HepG2 (cell line): ENCODE measurements at regions not wholly inside any gene's neighbourhood (a gene's known extent, or its start where the extent isn't known, plus 50 kb on each side); places are given as distances from the start of the nearest gene placed in this dataset.

ENCODE experiments used
- ATAC-seq: fragments of 200-7000 bp; cut with Tn5 transposase; 3 replicates; pipeline ENCODE4 v1.9.1; 2020; ENCODE audit warnings: mild to moderate bottlenecking, moderate library complexity
- BruUV-seq: library from RNA; stranded (reverse); fragments of 400-500 nt; replicated peaks from 2 replicates; lab custom pipeline; 2021; lab: Mats Ljungman, UMichigan
- CTCF ChIA-PET: fragments of 300-600 bp; formaldehyde crosslinking; extraction: SDS; loops from one replicate; lab custom pipeline; 2021; ENCODE audit warnings: low total read pairs, inconsistent platforms, low intra/inter-chr PET ratio; lab: Yijun Ruan, JAX
- POLR2A ChIA-PET: fragments of 350-600 bp; sonication (Branson Sonifier 250); formaldehyde crosslinking; loops from one replicate; lab custom pipeline; 2020; ENCODE audit warnings: antibody characterized with exemption, inconsistent platforms; lab: Yijun Ruan, JAX
- DNase-seq: peaks from one replicate; pipeline ENCODE4 v3.0.0-alpha.2; 2015; ENCODE audit warnings: low spot score
- FAIRE-seq: peaks from 3 replicates; lab custom pipeline; 2011; peaks lifted over from hg19 to GRCh38; lab: Jason Lieb, UNC
- H2AFZ ChIP-seq: one replicate; pipeline ENCODE4 v1.6.1; 2011; ENCODE audit warnings: low read length, inconsistent platforms
- H3K27ac ChIP-seq: fragments of 300-600 bp; 3 replicates; pipeline ENCODE4 v1.8.0; 2011; ENCODE audit warnings: mixed run types, mild to moderate bottlenecking, mixed read lengths, low read length, inconsistent platforms; ENCODE audit not compliant: insufficient read depth; ENCODE audit errors: extremely low read length
- H3K27me3 ChIP-seq, 2 experiments: fragments of 200-600 bp in 1 of 2; 2 replicates in 1 of 2; 3 replicates in 1 of 2; pipeline versions ENCODE4 v1.6.0 to v1.8.0; 2011; ENCODE audit warnings: low read length in 2 of 2, mild to moderate bottlenecking in 2 of 2, moderate library complexity in 2 of 2, inconsistent platforms in 1 of 2; ENCODE audit not compliant: insufficient read depth in 2 of 2, control insufficient read depth in 1 of 2
- H3K36me3 ChIP-seq, 2 experiments: fragments of 200-600 bp in 1 of 2; replicated peaks in 1 of 2; 2 replicates in 1 of 2; 3 replicates in 1 of 2; pipeline versions ENCODE4 v1.5.1 to v1.8.0; 2011; ENCODE audit warnings: low read length in 2 of 2, inconsistent platforms in 1 of 2; ENCODE audit not compliant: insufficient read depth in 2 of 2, control insufficient read depth in 1 of 2
- H3K4me1 ChIP-seq: 2 replicates; pipeline ENCODE4 v1.5.1; 2012; ENCODE audit warnings: low read length, inconsistent platforms; ENCODE audit not compliant: insufficient read depth
- H3K4me2 ChIP-seq: 2 replicates; pipeline ENCODE4 v1.6.0; 2011; ENCODE audit warnings: low read depth, low read length, inconsistent platforms
- H3K4me3 ChIP-seq, 3 experiments: fragments of 200-600 bp in 1 of 3; sonication (generic), shearing (Covaris generic) in 1 of 3; replicated peaks in 1 of 3; 2 replicates each; pipeline ENCODE4 v1.5.1; 2011 to 2016; ENCODE audit warnings: low read length in 3 of 3, inconsistent platforms in 2 of 3, low read depth in 2 of 3, mild to moderate bottlenecking in 2 of 3, control low read depth in 1 of 3, mixed read lengths in 1 of 3; ENCODE audit not compliant: insufficient read depth in 1 of 3
- H3K79me2 ChIP-seq: one replicate; pipeline ENCODE4 v1.6.1; 2011; ENCODE audit warnings: low read length, inconsistent platforms; ENCODE audit not compliant: insufficient read depth
- H3K9ac ChIP-seq: 2 replicates; pipeline ENCODE4 v1.6.0; 2011; ENCODE audit warnings: mild to moderate bottlenecking, low read depth, low read length, inconsistent platforms; ENCODE audit not compliant: insufficient read depth
- H3K9me3 ChIP-seq: 2 replicates; pipeline ENCODE4 v1.5.1; 2012; ENCODE audit warnings: mild to moderate bottlenecking, low read length
- H4K20me1 ChIP-seq: 2 replicates; pipeline ENCODE4 v1.6.0; 2011; ENCODE audit warnings: inconsistent platforms, mild to moderate bottlenecking, low read length, moderate library complexity; ENCODE audit not compliant: insufficient read depth
- FOXC1 ChIP-seq: sonication (generic); formaldehyde crosslinking; IDR thresholded peaks from 2 replicates; pipeline ENCODE4 v1.8.0; 2022; ENCODE audit warnings: mild to moderate bottlenecking, missing genetic modification reagents, borderline replicate concordance
- HOXA3 ChIP-seq: sonication (generic); formaldehyde crosslinking; IDR thresholded peaks from 2 replicates; pipeline ENCODE4 v1.5.0; 2020; ENCODE audit warnings: missing genetic modification reagents
- KDM5B ChIP-seq: sonication (generic); formaldehyde crosslinking; IDR thresholded peaks from 2 replicates; pipeline ENCODE4 v1.4.0; 2020; ENCODE audit warnings: missing genetic modification reagents, mild to moderate bottlenecking, borderline replicate concordance
- MXI1 ChIP-seq: IDR thresholded peaks from 3 replicates; pipeline ENCODE4 v1.6.1; 2012; ENCODE audit warnings: low read depth, low read length, inconsistent platforms, borderline replicate concordance
- NCOA2 ChIP-seq: sonication (generic); formaldehyde crosslinking; IDR thresholded peaks from 2 replicates; pipeline ENCODE4 v1.8.0; 2022; ENCODE audit warnings: inconsistent platforms
- NFYC ChIP-seq: IDR thresholded peaks from 2 replicates; pipeline ENCODE4 v1.6.1; 2016; ENCODE audit warnings: missing genetic modification reagents, missing compliant biosample characterization
- SMARCE1 ChIP-seq: fragments of 450-650 bp; IDR thresholded peaks from 2 replicates; pipeline ENCODE4 v1.6.1; 2017; ENCODE audit warnings: borderline replicate concordance
- SSRP1 ChIP-seq: IDR thresholded peaks from 2 replicates; pipeline ENCODE4 v1.6.1; 2016; ENCODE audit warnings: control low read depth
- TEAD3 ChIP-seq: optimal IDR thresholded peaks from 2 replicates; pipeline ENCODE3; 2016; ENCODE audit warnings: borderline replicate concordance
- ZNF124 ChIP-seq: sonication (generic); formaldehyde crosslinking; IDR thresholded peaks from 2 replicates; pipeline ENCODE4 v1.4.0; 2020; ENCODE audit warnings: missing genetic modification reagents
- ZNF17 ChIP-seq: sonication (generic); formaldehyde crosslinking; IDR thresholded peaks from 2 replicates; pipeline ENCODE4 v1.5.0; 2020; ENCODE audit warnings: mild to moderate bottlenecking, missing genetic modification reagents
- ZNF557 ChIP-seq: sonication (generic); formaldehyde crosslinking; IDR thresholded peaks from 2 replicates; pipeline ENCODE4 v1.4.0; 2020; ENCODE audit warnings: missing genetic modification reagents
- ZNF644 ChIP-seq: IDR thresholded peaks from 2 replicates; pipeline ENCODE4 v1.6.1; 2016; ENCODE audit warnings: low read depth
- ZNF766 ChIP-seq: sonication (generic); formaldehyde crosslinking; IDR thresholded peaks from 2 replicates; pipeline ENCODE4 v1.5.0; 2020; ENCODE audit warnings: missing genetic modification reagents, borderline replicate concordance
- ZNF878 ChIP-seq: sonication (generic); formaldehyde crosslinking; IDR thresholded peaks from 2 replicates; pipeline ENCODE4 v1.8.1; 2023; ENCODE audit warnings: mild to moderate bottlenecking, missing genetic modification reagents, moderate library complexity
- WGBS: methylation state at CpG from one replicate; pipeline ENCODE4 v1.1.6; 2017; ENCODE audit warnings: low lambda C conversion rate; 5-methylcytosine and 5-hydroxymethylcytosine counted together
- in situ Hi-C: cut with HindIII; loops from 2 replicates; pipeline ENCODE4 v1.10.0; 2017; ENCODE audit warnings: low pct_unique_long_range_greater_than_20kb; ENCODE audit not compliant: extremely low pct_ligation_motif_present
- intact Hi-C: fragments of 100-400 bp; cut with micrococcal nuclease; formaldehyde crosslinking; loops from one replicate; pipeline ENCODE4 v1.10.0; 2022; ENCODE audit not compliant: unreplicated experiment
- TF ChIP-seq, protein P1 (sequence below): sonication (generic); formaldehyde crosslinking; IDR thresholded peaks from 2 replicates; pipeline ENCODE4 v1.5.1; 2020; ENCODE audit warnings: missing genetic modification reagents, mild to moderate bottlenecking, borderline replicate concordance
- TF ChIP-seq, protein P2 (sequence below): IDR thresholded peaks from 2 replicates; pipeline ENCODE4 v1.6.1; 2018; ENCODE audit warnings: missing genetic modification reagents, mild to moderate bottlenecking, missing compliant biosample characterization
- TF ChIP-seq, protein P3 (sequence below): sonication (generic); formaldehyde crosslinking; IDR thresholded peaks from 2 replicates; pipeline ENCODE4 v1.8.0; 2022; ENCODE audit warnings: mild to moderate bottlenecking, missing genetic modification reagents, moderate library complexity
- TF ChIP-seq, protein P4 (sequence below): sonication (generic); formaldehyde crosslinking; IDR thresholded peaks from 2 replicates; pipeline ENCODE4 v1.5.1; 2020; ENCODE audit warnings: missing genetic modification reagents, mild to moderate bottlenecking, borderline replicate concordance

DNA sequence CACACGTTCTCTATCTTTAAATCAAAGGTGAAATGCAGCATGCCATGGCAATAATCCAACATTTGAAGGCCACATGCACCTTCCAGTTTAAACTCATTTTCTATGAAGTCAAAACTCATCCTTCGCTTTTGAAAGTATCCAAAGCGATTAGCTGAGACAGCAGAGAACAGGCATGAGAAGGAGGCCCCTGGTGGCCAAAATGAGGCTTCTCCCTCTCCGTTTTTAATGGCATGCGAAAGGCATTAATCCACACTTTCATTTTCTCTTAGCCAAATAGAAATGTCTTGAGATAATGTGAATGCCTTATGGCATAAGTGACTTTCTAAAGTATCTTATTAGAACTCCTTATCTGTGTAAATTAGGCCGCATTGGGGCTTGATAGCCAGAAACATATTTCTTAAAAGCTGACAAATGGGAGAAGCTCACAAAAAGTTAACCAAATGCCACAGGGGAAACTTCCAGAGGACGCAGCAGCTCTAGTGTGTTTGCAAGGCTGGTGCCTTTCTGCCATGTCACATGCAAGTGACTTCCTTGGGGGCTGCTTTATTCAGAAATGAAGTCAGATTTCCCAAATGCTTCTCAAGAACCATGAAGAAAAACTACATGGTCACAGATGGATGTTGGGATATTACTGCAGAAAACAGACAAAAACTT, 1189.6 kb downstream of the SORCS1 start:
- H3K27me3 ChIP-seq: no peaks in the 10 kb centered on the region
- no peaks in the 10 kb centered on the region for H3K36me3 ChIP-seq
- no peak overlapping the region for H2AFZ ChIP-seq
- WGBS: 19% methylated on average over 7 of the region's 7 CpGs
- no TSS peak for BruUV-seq
- POLR2A ChIA-PET: no interaction called here
- CTCF ChIA-PET: no interaction called here
- FAIRE-seq: no peak
- peak overlapping the region; percentile 3; the same call in 1 of the 2 replicates for H3K4me2 ChIP-seq
- no peak overlapping the region for H3K9ac ChIP-seq
- H3K27ac ChIP-seq: no peak overlapping the region
- peaks cover 74% of the 10 kb centered on the region for H3K9me3 ChIP-seq
- no peak for DNase-seq
- peak; percentile 49; the same call in 1 of the 3 replicates for ATAC-seq
- TF ChIP-seq SMARCE1: no peak
- no peak for TF ChIP-seq KDM5B (CRISPR knock-in tag)
- no peak for TF ChIP-seq NCOA2 (CRISPR knock-in tag)
- no peak for TF ChIP-seq NFYC (CRISPR knock-in tag)
- TF ChIP-seq SSRP1 (CRISPR knock-in tag): no peak
- no peak for TF ChIP-seq FOXC1
- TF ChIP-seq ZNF766 (CRISPR knock-in tag): no peak
- no peak for TF ChIP-seq MXI1
- no peak for TF ChIP-seq ZNF17
- no peak for TF ChIP-seq ZNF557 (CRISPR knock-in tag)
- TF ChIP-seq, protein P1, sequence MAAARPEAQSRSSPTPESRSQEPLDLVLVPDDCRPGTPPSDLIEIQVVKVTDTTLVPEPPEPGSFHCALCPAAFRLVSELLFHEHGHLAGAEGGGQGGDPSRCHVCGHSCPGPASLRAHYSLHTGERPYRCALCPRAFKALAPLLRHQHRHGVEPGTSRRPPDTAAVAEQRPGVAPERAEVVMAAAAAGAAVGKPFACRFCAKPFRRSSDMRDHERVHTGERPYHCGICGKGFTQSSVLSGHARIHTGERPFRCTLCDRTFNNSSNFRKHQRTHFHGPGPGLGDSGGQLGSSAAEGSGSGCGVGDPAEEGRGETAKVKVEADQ (CRISPR knock-in tag): no peak
- TF ChIP-seq HOXA3 (CRISPR knock-in tag): no peak
- no peak for TF ChIP-seq ZNF124 (CRISPR knock-in tag)
- TF ChIP-seq, protein P2, sequence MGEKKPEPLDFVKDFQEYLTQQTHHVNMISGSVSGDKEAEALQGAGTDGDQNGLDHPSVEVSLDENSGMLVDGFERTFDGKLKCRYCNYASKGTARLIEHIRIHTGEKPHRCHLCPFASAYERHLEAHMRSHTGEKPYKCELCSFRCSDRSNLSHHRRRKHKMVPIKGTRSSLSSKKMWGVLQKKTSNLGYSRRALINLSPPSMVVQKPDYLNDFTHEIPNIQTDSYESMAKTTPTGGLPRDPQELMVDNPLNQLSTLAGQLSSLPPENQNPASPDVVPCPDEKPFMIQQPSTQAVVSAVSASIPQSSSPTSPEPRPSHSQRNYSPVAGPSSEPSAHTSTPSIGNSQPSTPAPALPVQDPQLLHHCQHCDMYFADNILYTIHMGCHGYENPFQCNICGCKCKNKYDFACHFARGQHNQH (CRISPR knock-in tag): no peak
- TF ChIP-seq ZNF878 (CRISPR knock-in tag): no peak
- TF ChIP-seq, protein P3, sequence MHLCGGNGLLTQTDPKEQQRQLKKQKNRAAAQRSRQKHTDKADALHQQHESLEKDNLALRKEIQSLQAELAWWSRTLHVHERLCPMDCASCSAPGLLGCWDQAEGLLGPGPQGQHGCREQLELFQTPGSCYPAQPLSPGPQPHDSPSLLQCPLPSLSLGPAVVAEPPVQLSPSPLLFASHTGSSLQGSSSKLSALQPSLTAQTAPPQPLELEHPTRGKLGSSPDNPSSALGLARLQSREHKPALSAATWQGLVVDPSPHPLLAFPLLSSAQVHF (CRISPR knock-in tag): no peak
- TF ChIP-seq ZNF644 (CRISPR knock-in tag): no peak
- TF ChIP-seq, protein P4, sequence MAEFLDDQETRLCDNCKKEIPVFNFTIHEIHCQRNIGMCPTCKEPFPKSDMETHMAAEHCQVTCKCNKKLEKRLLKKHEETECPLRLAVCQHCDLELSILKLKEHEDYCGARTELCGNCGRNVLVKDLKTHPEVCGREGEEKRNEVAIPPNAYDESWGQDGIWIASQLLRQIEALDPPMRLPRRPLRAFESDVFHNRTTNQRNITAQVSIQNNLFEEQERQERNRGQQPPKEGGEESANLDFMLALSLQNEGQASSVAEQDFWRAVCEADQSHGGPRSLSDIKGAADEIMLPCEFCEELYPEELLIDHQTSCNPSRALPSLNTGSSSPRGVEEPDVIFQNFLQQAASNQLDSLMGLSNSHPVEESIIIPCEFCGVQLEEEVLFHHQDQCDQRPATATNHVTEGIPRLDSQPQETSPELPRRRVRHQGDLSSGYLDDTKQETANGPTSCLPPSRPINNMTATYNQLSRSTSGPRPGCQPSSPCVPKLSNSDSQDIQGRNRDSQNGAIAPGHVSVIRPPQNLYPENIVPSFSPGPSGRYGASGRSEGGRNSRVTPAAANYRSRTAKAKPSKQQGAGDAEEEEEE: no peak
- TF ChIP-seq TEAD3 (CRISPR knock-in tag): no peak
- TF ChIP-seq, all 625 proteins: peak for 0
- intact Hi-C loops (no loop called here), in situ Hi-C loops (no loop called here)
- Histone ChIP-seq H3K79me2 (no peaks in the 10 kb centered on the region), H3K4me3 (no peak overlapping the region), H3K4me1 (no peaks in the 10 kb centered on the region), H4K20me1 (no peaks in the 10 kb centered on the region)
